ENCODE measurements at regions not wholly inside any gene's neighbourhood (a gene's known extent, or its start where the extent isn't known, plus 50 kb on each side); places are given as distances from the start of the nearest gene placed in this dataset.
A peak's percentile ranks its signal among the peaks of the same experiment; 100 is the strongest.

DNA sequence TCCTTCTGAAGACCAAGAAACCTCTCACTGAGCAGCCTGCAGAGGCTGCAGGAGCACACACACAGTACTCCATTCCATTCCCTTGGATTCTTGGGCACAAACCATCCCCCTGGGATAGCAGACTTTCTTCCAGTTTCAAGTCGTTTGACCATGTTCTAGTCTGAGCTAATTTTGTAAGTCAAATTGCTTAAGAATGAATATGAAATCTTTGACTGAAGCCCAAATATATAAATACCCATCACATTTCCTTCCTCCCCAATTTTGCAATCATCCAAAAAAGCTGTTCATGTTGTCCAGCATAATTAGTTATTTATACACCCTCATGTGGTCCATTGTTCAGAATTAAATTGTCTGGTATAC lies 231.2 kb upstream of the TPRG1 start:
- 32 to 52% methylated on average over 1 of the region's 1 CpG for WGBS, 2 donors
- intact Hi-C loops (cut with DNase I): no loop called here
- TF ChIP-seq, protein P1, sequence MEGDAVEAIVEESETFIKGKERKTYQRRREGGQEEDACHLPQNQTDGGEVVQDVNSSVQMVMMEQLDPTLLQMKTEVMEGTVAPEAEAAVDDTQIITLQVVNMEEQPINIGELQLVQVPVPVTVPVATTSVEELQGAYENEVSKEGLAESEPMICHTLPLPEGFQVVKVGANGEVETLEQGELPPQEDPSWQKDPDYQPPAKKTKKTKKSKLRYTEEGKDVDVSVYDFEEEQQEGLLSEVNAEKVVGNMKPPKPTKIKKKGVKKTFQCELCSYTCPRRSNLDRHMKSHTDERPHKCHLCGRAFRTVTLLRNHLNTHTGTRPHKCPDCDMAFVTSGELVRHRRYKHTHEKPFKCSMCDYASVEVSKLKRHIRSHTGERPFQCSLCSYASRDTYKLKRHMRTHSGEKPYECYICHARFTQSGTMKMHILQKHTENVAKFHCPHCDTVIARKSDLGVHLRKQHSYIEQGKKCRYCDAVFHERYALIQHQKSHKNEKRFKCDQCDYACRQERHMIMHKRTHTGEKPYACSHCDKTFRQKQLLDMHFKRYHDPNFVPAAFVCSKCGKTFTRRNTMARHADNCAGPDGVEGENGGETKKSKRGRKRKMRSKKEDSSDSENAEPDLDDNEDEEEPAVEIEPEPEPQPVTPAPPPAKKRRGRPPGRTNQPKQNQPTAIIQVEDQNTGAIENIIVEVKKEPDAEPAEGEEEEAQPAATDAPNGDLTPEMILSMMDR (IDR thresholded peaks at IDR 0.05): no peak
- Histone ChIP-seq H3K4me1 (peaks cover 13 to 59% (median 18%) of the 10 kb centered on the region in 3 donors), H3K36me3 (no peaks in the 10 kb centered on the region), H3K27me3 (no peaks in the 10 kb centered on the region), H3K4me3 (no peak overlapping the region), H3K9me3 (no peaks in the 10 kb centered on the region), H3K27ac (peak overlapping the region in 3 of 4 donors; percentile 53 to 68 (median 64))
- no peak for DNase-seq

DNA sequence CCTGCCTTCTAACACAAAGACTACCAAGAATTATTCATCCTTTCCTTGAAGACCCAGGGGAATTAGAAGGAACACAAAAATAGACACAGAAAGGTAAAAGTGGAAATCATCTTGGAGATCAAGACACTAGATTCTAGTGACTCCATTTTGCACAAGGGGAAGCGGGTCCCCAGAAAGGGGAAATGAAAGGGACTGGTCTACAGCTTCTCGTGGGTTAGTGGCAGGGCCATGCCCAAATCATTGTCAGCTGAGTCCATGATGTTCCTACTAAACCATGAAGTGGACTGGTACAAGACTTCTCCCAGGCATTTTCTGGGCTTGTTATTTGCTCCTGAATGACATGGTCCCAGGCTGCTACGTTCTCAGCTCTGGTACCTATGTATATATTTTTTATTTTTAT lies 230.7 kb upstream of the TPRG1 start:
- Histone ChIP-seq H3K27me3 (no peaks in the 10 kb centered on the region), H3K4me1 (peaks cover 13 to 64% (median 22%) of the 10 kb centered on the region in 3 donors), H3K36me3 (no peaks in the 10 kb centered on the region), H3K4me3 (no peak overlapping the region), H3K9me3 (no peaks in the 10 kb centered on the region), H3K27ac (peak overlapping the region in 3 of 4 donors; percentile 48 to 68 (median 64))
- 74 to 87% methylated on average over 3 of the region's 3 CpGs for WGBS, 2 donors
- TF ChIP-seq POLR2A (IDR thresholded peaks at IDR 0.05): no peak
- TF ChIP-seq, protein P1 (IDR thresholded peaks at IDR 0.05): no peak
- intact Hi-C loops (cut with DNase I): no loop called here
- DNase-seq: no peak

DNA sequence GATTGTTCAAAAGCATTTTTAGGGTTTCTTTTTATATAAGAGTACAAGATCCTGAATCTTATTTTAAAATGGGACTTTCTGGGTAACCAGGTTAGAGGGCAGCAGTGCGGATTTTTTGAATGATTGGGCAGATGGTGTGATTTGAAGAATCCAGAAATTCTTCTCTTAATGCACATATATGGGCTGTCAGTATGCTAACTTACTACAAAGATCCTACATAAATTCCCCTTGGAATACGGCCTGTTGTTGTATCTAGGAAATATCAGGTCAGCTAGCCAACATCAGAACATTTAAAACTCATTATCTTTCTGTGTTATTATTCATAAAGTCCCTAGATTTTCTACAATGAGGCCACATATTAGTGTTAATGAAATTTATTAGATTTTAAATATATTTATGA lies 229.6 kb upstream of the TPRG1 start:
- WGBS, 2 donors: 87 to 93% methylated on average over 2 of the region's 2 CpGs
- H3K9me3 ChIP-seq: no peaks in the 10 kb centered on the region
- H3K36me3 ChIP-seq: no peaks in the 10 kb centered on the region
- no peak for DNase-seq
- H3K27me3 ChIP-seq: no peaks in the 10 kb centered on the region
- no peak for TF ChIP-seq POLR2A (IDR thresholded peaks at IDR 0.05)
- TF ChIP-seq, protein P1 (IDR thresholded peaks at IDR 0.05): no peak
- no peak overlapping the region for H3K4me3 ChIP-seq
- H3K4me1 ChIP-seq: peaks cover 13 to 75% (median 33%) of the 10 kb centered on the region in 3 donors
- H3K27ac ChIP-seq: peak overlapping the region in 1 of 4 donors; percentile 72
- intact Hi-C loops (cut with DNase I): no loop called here

DNA sequence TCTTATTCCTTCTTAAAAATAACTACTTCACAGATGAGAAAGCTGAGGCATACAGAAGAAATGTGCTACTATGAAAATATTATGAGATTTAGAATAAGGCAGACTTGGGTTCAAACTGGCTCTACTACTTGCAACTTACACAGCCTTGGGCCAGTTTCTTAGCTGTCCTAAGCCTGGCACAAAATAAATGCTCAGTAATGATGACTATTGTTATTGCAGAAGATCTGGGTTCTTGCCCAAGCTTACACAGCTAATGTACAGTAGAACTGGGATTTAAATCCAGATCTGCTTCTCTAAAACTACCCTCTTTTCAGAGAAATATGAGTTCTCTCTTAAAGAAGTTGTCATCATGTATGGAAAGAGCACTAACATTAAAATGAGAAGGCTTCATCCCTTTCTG lies 228.2 kb upstream of the TPRG1 start:
- Histone ChIP-seq H3K27ac (peak overlapping the region; percentile 71 to 96 (median 81)), H3K36me3 (no peaks in the 10 kb centered on the region), H3K27me3 (no peaks in the 10 kb centered on the region), H3K4me1 (peaks cover 20 to 89% (median 40%) of the 10 kb centered on the region in 3 donors), H3K9me3 (no peaks in the 10 kb centered on the region), H3K4me3 (no peak overlapping the region)
- intact Hi-C loops (cut with DNase I): no loop called here
- no peak for TF ChIP-seq POLR2A (IDR thresholded peaks at IDR 0.05)
- TF ChIP-seq, protein P1 (IDR thresholded peaks at IDR 0.05): no peak
- DNase-seq: no peak

DNA sequence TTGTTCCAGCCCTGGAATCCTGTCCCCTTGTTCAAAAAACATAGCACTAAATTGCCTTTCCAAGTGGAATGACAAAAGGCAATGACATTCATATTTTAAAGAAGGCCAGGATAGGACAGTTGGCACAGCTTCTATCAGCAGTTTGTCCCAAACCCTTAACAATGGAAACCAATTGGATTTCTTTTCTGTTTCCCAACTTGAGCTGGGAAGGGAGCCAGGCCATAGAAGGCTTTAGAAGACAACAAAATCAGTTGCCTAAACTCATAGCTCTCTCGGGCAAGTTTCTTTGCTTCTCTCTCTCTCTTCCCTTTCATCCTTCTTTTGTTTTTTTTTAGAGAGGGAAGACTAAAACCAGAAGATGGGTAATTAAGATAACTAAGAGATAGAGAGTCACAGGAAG lies 227.7 kb upstream of the TPRG1 start:
- 20 to 40% methylated on average over 1 of the region's 1 CpG for whole genome bisulfite sequencing, 2 donors

More for the DNA sequence above, 227.7 kb upstream of the TPRG1 start:
- peak overlapping the region; percentile 71 to 96 (median 81) for H3K27ac ChIP-seq
- no peak overlapping the region for H3K4me3 ChIP-seq
- DNase-seq: no peak
- H3K9me3 ChIP-seq: no peaks in the 10 kb centered on the region
- no peaks in the 10 kb centered on the region for H3K27me3 ChIP-seq
- intact Hi-C loops (cut with DNase I): no loop called here
- TF ChIP-seq, protein P1 (IDR thresholded peaks at IDR 0.05): no peak
- no peak for TF ChIP-seq POLR2A (IDR thresholded peaks at IDR 0.05)
- no peaks in the 10 kb centered on the region for H3K36me3 ChIP-seq
- peaks cover 25 to 94% (median 45%) of the 10 kb centered on the region in 3 donors for H3K4me1 ChIP-seq
